ENCODE measurements at regions not wholly inside any gene's neighbourhood (a gene's known extent, or its start where the extent isn't known, plus 50 kb on each side); places are given as distances from the start of the nearest gene placed in this dataset.

DNA sequence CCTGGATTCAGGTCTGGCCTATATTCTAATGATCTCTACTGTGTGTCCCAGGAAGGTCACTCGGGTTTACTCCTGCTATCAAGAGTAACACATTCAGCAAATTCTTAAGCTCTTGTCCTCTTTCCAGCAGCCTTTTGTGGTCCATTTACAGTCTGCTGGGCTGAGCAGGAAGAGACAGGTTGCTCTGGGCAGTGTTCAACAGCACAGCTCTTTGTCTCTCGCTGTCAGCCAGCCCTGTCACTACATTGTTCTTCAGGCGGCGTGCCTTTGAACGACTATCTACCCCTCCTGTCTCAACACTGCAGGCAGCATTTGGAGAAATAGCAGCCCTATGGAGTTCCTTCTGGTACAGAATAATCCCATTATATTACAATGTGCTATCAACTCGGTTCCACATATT is 192.2 kb upstream of the TBX20 start:
- TF ChIP-seq POLR2AphosphoS5 (IDR thresholded peaks at IDR 0.05) (no peak), CTCF (IDR thresholded peaks at IDR 0.05; ENCODE audit: poor library complexity, severe bottlenecking) (no peak), EZH2 (IDR thresholded peaks at IDR 0.05; ENCODE audit: borderline replicate concordance, insufficient read depth, low read length, poor library complexity, severe bottlenecking) (no peak)
- TF ChIP-seq, protein P1, sequence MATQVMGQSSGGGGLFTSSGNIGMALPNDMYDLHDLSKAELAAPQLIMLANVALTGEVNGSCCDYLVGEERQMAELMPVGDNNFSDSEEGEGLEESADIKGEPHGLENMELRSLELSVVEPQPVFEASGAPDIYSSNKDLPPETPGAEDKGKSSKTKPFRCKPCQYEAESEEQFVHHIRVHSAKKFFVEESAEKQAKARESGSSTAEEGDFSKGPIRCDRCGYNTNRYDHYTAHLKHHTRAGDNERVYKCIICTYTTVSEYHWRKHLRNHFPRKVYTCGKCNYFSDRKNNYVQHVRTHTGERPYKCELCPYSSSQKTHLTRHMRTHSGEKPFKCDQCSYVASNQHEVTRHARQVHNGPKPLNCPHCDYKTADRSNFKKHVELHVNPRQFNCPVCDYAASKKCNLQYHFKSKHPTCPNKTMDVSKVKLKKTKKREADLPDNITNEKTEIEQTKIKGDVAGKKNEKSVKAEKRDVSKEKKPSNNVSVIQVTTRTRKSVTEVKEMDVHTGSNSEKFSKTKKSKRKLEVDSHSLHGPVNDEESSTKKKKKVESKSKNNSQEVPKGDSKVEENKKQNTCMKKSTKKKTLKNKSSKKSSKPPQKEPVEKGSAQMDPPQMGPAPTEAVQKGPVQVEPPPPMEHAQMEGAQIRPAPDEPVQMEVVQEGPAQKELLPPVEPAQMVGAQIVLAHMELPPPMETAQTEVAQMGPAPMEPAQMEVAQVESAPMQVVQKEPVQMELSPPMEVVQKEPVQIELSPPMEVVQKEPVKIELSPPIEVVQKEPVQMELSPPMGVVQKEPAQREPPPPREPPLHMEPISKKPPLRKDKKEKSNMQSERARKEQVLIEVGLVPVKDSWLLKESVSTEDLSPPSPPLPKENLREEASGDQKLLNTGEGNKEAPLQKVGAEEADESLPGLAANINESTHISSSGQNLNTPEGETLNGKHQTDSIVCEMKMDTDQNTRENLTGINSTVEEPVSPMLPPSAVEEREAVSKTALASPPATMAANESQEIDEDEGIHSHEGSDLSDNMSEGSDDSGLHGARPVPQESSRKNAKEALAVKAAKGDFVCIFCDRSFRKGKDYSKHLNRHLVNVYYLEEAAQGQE (IDR thresholded peaks at IDR 0.05; ENCODE audit: borderline replicate concordance): no peak
